ENCODE measurements at regions not wholly inside any gene's neighbourhood (a gene's known extent, or its start where the extent isn't known, plus 50 kb on each side); places are given as distances from the start of the nearest gene placed in this dataset.

DNA sequence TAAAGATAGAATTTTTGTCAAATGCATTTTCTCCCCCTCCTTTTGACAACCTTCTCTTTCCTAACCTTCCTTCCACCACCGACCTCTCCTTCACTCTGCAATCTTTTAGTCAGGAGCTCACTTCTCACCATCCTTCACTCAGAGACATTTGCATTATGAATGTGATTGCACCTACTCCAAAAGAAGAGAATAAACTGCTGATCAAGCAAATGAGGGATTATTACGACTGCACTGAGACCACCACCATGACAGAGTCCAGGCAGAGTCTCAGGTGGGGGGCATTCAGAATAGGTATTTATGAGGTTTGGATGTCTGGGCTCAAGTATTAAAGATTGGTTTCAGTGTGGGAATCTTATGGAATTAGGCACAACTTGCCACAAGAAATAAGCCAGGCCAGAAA is 483.9 kb downstream of the PTH2R start:
- Histone ChIP-seq H3K36me3 (ENCODE audit: control insufficient read depth in 2 of 2, extremely low read depth in 1 of 2, insufficient read depth in 2 of 2, low read length in 2 of 2) (no peaks in the 10 kb centered on the region), H3K9ac (ENCODE audit: control insufficient read depth, extremely low read depth, insufficient read depth, low read length) (no peak overlapping the region), H3K9me1 (ENCODE audit: control insufficient read depth, extremely low read depth, insufficient read depth, low read length) (no peaks in the 10 kb centered on the region), H3K27ac (ENCODE audit: control insufficient read depth, insufficient read depth, low read length) (no peak overlapping the region), H3K79me2 (ENCODE audit: control insufficient read depth, insufficient read depth, low read length) (no peaks in the 10 kb centered on the region), H3K4me3 (ENCODE audit: control insufficient read depth in 2 of 3, extremely low read depth in 1 of 3, insufficient read depth in 2 of 3, low read depth in 1 of 3, low read length in 3 of 3) (no peak overlapping the region), H4K20me1 (ENCODE audit: control insufficient read depth, extremely low read depth, insufficient read depth, low read length) (no peaks in the 10 kb centered on the region), H3K9me3 (ENCODE audit: control insufficient read depth, low read depth, low read length) (no peaks in the 10 kb centered on the region), H3K4me1 (ENCODE audit: control insufficient read depth, extremely low read depth, insufficient read depth, low read length) (no peaks in the 10 kb centered on the region), H3K4me2 (ENCODE audit: control insufficient read depth, extremely low read depth, insufficient read depth, low read depth, low read length) (no peak overlapping the region), H3K27me3 (ENCODE audit: control insufficient read depth, extremely low read depth, insufficient read depth, low read length) (no peaks in the 10 kb centered on the region), H2AFZ (ENCODE audit: control insufficient read depth, low read length) (no peak overlapping the region)
- no peak for DNase-seq (ENCODE audit: low read depth, low spot score)
- FAIRE-seq: no peak
- dilution Hi-C loops (cut with MboI; ENCODE audit: extremely low pct_ligation_motif_present, low sequenced_read_pairs): no loop called here
- no peak for TF ChIP-seq EZH2 (IDR thresholded peaks at IDR 0.05; ENCODE audit: low read length)
- TF ChIP-seq, protein P1, sequence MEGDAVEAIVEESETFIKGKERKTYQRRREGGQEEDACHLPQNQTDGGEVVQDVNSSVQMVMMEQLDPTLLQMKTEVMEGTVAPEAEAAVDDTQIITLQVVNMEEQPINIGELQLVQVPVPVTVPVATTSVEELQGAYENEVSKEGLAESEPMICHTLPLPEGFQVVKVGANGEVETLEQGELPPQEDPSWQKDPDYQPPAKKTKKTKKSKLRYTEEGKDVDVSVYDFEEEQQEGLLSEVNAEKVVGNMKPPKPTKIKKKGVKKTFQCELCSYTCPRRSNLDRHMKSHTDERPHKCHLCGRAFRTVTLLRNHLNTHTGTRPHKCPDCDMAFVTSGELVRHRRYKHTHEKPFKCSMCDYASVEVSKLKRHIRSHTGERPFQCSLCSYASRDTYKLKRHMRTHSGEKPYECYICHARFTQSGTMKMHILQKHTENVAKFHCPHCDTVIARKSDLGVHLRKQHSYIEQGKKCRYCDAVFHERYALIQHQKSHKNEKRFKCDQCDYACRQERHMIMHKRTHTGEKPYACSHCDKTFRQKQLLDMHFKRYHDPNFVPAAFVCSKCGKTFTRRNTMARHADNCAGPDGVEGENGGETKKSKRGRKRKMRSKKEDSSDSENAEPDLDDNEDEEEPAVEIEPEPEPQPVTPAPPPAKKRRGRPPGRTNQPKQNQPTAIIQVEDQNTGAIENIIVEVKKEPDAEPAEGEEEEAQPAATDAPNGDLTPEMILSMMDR (optimal IDR thresholded peaks at IDR 0.05 in 1 of 3, IDR thresholded peaks at IDR 0.05 in 1 of 3, conservative IDR thresholded peaks at IDR 0.05 in 1 of 3; ENCODE audit: extremely low read depth in 1 of 3, insufficient read depth in 2 of 3, low read length in 3 of 3): no peak

GRCh38 chr2:208892203-208892602 is 485.6 kb downstream of the PTH2R start:
- H3K9me1 ChIP-seq (ENCODE audit: control insufficient read depth, extremely low read depth, insufficient read depth, low read length): no peaks in the 10 kb centered on the region
- H3K9ac ChIP-seq (ENCODE audit: control insufficient read depth, extremely low read depth, insufficient read depth, low read length): no peak overlapping the region
- no peaks in the 10 kb centered on the region for H3K4me1 ChIP-seq (ENCODE audit: control insufficient read depth, extremely low read depth, insufficient read depth, low read length)
- no peaks in the 10 kb centered on the region for H3K36me3 ChIP-seq (ENCODE audit: control insufficient read depth in 2 of 2, extremely low read depth in 1 of 2, insufficient read depth in 2 of 2, low read length in 2 of 2)
- H4K20me1 ChIP-seq (ENCODE audit: control insufficient read depth, extremely low read depth, insufficient read depth, low read length): no peaks in the 10 kb centered on the region
- H3K27ac ChIP-seq (ENCODE audit: control insufficient read depth, insufficient read depth, low read length): no peak overlapping the region
- H2AFZ ChIP-seq (ENCODE audit: control insufficient read depth, low read length): no peak overlapping the region
- no peaks in the 10 kb centered on the region for H3K27me3 ChIP-seq (ENCODE audit: control insufficient read depth, extremely low read depth, insufficient read depth, low read length)
- no peak for FAIRE-seq
- DNase-seq (ENCODE audit: low read depth, low spot score): no peak
- TF ChIP-seq, protein P1 (optimal IDR thresholded peaks at IDR 0.05 in 1 of 3, IDR thresholded peaks at IDR 0.05 in 1 of 3, conservative IDR thresholded peaks at IDR 0.05 in 1 of 3; ENCODE audit: extremely low read depth in 1 of 3, insufficient read depth in 2 of 3, low read length in 3 of 3): no peak
- TF ChIP-seq EZH2 (IDR thresholded peaks at IDR 0.05; ENCODE audit: low read length): no peak
- dilution Hi-C loops (cut with MboI; ENCODE audit: extremely low pct_ligation_motif_present, low sequenced_read_pairs): no loop called here
- H3K4me3 ChIP-seq (ENCODE audit: control insufficient read depth in 2 of 3, extremely low read depth in 1 of 3, insufficient read depth in 2 of 3, low read depth in 1 of 3, low read length in 3 of 3): no peak overlapping the region
- H3K9me3 ChIP-seq (ENCODE audit: control insufficient read depth, low read depth, low read length): no peaks in the 10 kb centered on the region
- H3K4me2 ChIP-seq (ENCODE audit: control insufficient read depth, extremely low read depth, insufficient read depth, low read depth, low read length): no peak overlapping the region
- H3K79me2 ChIP-seq (ENCODE audit: control insufficient read depth, insufficient read depth, low read length): no peaks in the 10 kb centered on the region

All from keratinocyte (primary cell).